IMR-90 (cell line): ENCODE measurements at regions not wholly inside any gene's neighbourhood (a gene's known extent, or its start where the extent isn't known, plus 50 kb on each side); places are given as distances from the start of the nearest gene placed in this dataset.

Experiments used
- ATAC-seq: fragments of 200-7000 bp; cut with Tn5 transposase; 2 replicates; pipeline ENCODE4 v1.9.1; 2020; ENCODE audit warnings: low read depth, mild to moderate bottlenecking, moderate library complexity
- BruUV-seq: library from RNA; stranded (reverse); fragments of 400-500 nt; replicated peaks from 2 replicates; lab custom pipeline; 2021; lab: Mats Ljungman, UMichigan
- CTCF ChIA-PET: fragments of 300-600 bp; formaldehyde crosslinking; extraction: SDS; loops from one replicate; lab custom pipeline; 2021; ENCODE audit warnings: antibody characterized with exemption; lab: Yijun Ruan, JAX
- POLR2A ChIA-PET: fragments of 300-600 bp; sonication (Branson Sonifier 250); formaldehyde crosslinking; loops from one replicate; lab custom pipeline; 2022; ENCODE audit warnings: antibody characterized with exemption; ENCODE audit not compliant: unreplicated experiment; lab: Charles Lee
- DNase-seq: peaks from one replicate; pipeline ENCODE4 v3.0.0; 2013
- H2AFZ ChIP-seq: replicated peaks from 2 replicates; pipeline ENCODE3; 2013; ENCODE audit warnings: low read length, mild to moderate bottlenecking; ENCODE audit not compliant: poor library complexity
- H2AK5ac ChIP-seq: 2 replicates; pipeline ENCODE4 v1.6.1; 2013; ENCODE audit warnings: low read depth, low read length, inconsistent platforms
- H2AK9ac ChIP-seq: replicated peaks from 2 replicates; pipeline ENCODE3; 2013; ENCODE audit warnings: mild to moderate bottlenecking, low read depth, low read length, moderate library complexity; ENCODE audit not compliant: poor library complexity
- H2BK120ac ChIP-seq: 2 replicates; pipeline ENCODE4 v1.6.1; 2013; ENCODE audit warnings: low read depth, low read length, inconsistent platforms
- H2BK15ac ChIP-seq: 3 replicates; pipeline ENCODE4 v1.6.1; 2013; ENCODE audit warnings: low read depth, low read length, inconsistent platforms
- H2BK20ac ChIP-seq: 2 replicates; pipeline ENCODE4 v1.6.1; 2013; ENCODE audit warnings: low read depth, mild to moderate bottlenecking, inconsistent platforms, low read length, moderate library complexity
- H2BK5ac ChIP-seq: 2 replicates; pipeline ENCODE4 v1.6.1; 2013; ENCODE audit warnings: mild to moderate bottlenecking, low read depth, low read length, inconsistent platforms; ENCODE audit not compliant: poor library complexity, severe bottlenecking
- H3K14ac ChIP-seq: replicated peaks from 2 replicates; pipeline ENCODE4 v1.6.1; 2013; ENCODE audit warnings: low read depth, low read length, inconsistent platforms
- H3K18ac ChIP-seq: 2 replicates; pipeline ENCODE4 v1.6.1; 2013; ENCODE audit warnings: low read depth, low read length, control low read depth
- H3K23ac ChIP-seq: 2 replicates; pipeline ENCODE4 v1.6.1; 2013; ENCODE audit warnings: low read depth, low read length, inconsistent platforms
- H3K27ac ChIP-seq: 2 replicates; pipeline ENCODE4 v1.5.1; 2013; ENCODE audit warnings: mild to moderate bottlenecking, control low read depth, low read length; ENCODE audit not compliant: insufficient read depth
- H3K27me3 ChIP-seq: 2 replicates; pipeline ENCODE4 v1.6.1; 2013; ENCODE audit warnings: low read length; ENCODE audit not compliant: control insufficient read depth, insufficient read depth
- H3K36me3 ChIP-seq: 2 replicates; pipeline ENCODE4 v1.6.1; 2013; ENCODE audit warnings: low read length, mixed read lengths; ENCODE audit not compliant: control insufficient read depth, insufficient read depth
- H3K4ac ChIP-seq: 2 replicates; pipeline ENCODE4 v1.6.1; 2013; ENCODE audit warnings: low read depth, low read length, inconsistent platforms
- H3K4me1 ChIP-seq: 2 replicates; pipeline ENCODE4 v1.6.1; 2013; ENCODE audit warnings: low read length, mixed read lengths; ENCODE audit not compliant: control insufficient read depth, insufficient read depth
- H3K4me2 ChIP-seq: 2 replicates; pipeline ENCODE4 v1.6.1; 2013; ENCODE audit warnings: low read depth, mild to moderate bottlenecking, control low read depth, low read length, moderate library complexity
- H3K4me3 ChIP-seq: 2 replicates; pipeline ENCODE4 v1.5.1; 2013; ENCODE audit warnings: low read depth, mild to moderate bottlenecking, control low read depth, low read length, moderate library complexity; ENCODE audit not compliant: insufficient read depth
- H3K56ac ChIP-seq: 2 replicates; pipeline ENCODE4 v1.6.1; 2013; ENCODE audit warnings: low read length, inconsistent platforms; ENCODE audit not compliant: insufficient read depth; ENCODE audit errors: extremely low read depth
- H3K79me1 ChIP-seq, 2 experiments: 2 replicates each; pipeline ENCODE4 v1.6.1; 2013; ENCODE audit warnings: low read length in 2 of 2, inconsistent platforms in 1 of 2, low read depth in 1 of 2
- H3K9ac ChIP-seq: 2 replicates; pipeline ENCODE4 v1.6.1; 2013; ENCODE audit warnings: low read depth, low read length, control low read depth
- H3K9me1 ChIP-seq: 2 replicates; pipeline ENCODE4 v1.6.1; 2013; ENCODE audit warnings: low read length, inconsistent platforms; ENCODE audit not compliant: insufficient read depth
- H3K9me3 ChIP-seq: 2 replicates; pipeline ENCODE4 v1.6.1; 2013; ENCODE audit warnings: low read length; ENCODE audit not compliant: control insufficient read depth, insufficient read depth
- H4K20me1 ChIP-seq: 2 replicates; pipeline ENCODE4 v1.6.1; 2013; ENCODE audit warnings: low read length, inconsistent platforms; ENCODE audit not compliant: insufficient read depth
- H4K5ac ChIP-seq: 2 replicates; pipeline ENCODE4 v1.6.1; 2013; ENCODE audit warnings: mild to moderate bottlenecking, low read depth, low read length, control low read depth
- H4K8ac ChIP-seq, 2 experiments: 2 replicates each; pipeline ENCODE4 v1.6.1; 2013; ENCODE audit warnings: low read depth in 2 of 2, low read length in 2 of 2, control low read depth in 1 of 2, inconsistent platforms in 1 of 2
- H4K91ac ChIP-seq: 2 replicates; pipeline ENCODE4 v1.6.1; 2013; ENCODE audit warnings: low read depth, low read length, inconsistent platforms; ENCODE audit not compliant: insufficient read depth
- BHLHE40 ChIP-seq: fragments of 150-350 bp; IDR thresholded peaks from 2 replicates; pipeline ENCODE4 v1.6.1; 2016; ENCODE audit warnings: mild to moderate bottlenecking, low read depth, low read length
- CEBPB ChIP-seq: IDR thresholded peaks from 2 replicates; pipeline ENCODE4 v1.6.1; 2012; ENCODE audit warnings: low read depth, low read length, improper control_type of control experiment
- CHD1 ChIP-seq: IDR thresholded peaks from 2 replicates; pipeline ENCODE4 v1.6.1; 2012; ENCODE audit warnings: low read depth, low read length, improper control_type of control experiment
- FOS ChIP-seq: fragments of 150-350 bp; IDR thresholded peaks from 2 replicates; pipeline ENCODE4 v1.6.1; 2016; ENCODE audit warnings: low read depth, low read length
- MAFK ChIP-seq: IDR thresholded peaks from 2 replicates; pipeline ENCODE4 v1.6.1; 2012; ENCODE audit warnings: low read depth, low read length, improper control_type of control experiment
- MAZ ChIP-seq: IDR thresholded peaks from 2 replicates; pipeline ENCODE4 v1.6.1; 2012; ENCODE audit warnings: low read depth, mild to moderate bottlenecking, low read length, improper control_type of control experiment, moderate library complexity, borderline replicate concordance
- MXI1 ChIP-seq: IDR thresholded peaks from 2 replicates; pipeline ENCODE4 v1.6.1; 2012; ENCODE audit warnings: low read depth, mild to moderate bottlenecking, low read length, moderate library complexity, borderline replicate concordance
- NFE2L2 ChIP-seq: fragments of 150-350 bp; IDR thresholded peaks from 2 replicates; pipeline ENCODE4 v1.6.1; 2016; ENCODE audit warnings: low read depth, mild to moderate bottlenecking, low read length
- POLR2A ChIP-seq: IDR thresholded peaks from 2 replicates; pipeline ENCODE4 v1.6.1; 2012; ENCODE audit warnings: mild to moderate bottlenecking, low read depth, low read length
- RAD21 ChIP-seq: IDR thresholded peaks from 2 replicates; pipeline ENCODE4 v1.6.1; 2012; ENCODE audit warnings: low read length, improper control_type of control experiment
- RCOR1 ChIP-seq: IDR thresholded peaks from 2 replicates; pipeline ENCODE4 v1.6.1; 2012; ENCODE audit warnings: mild to moderate bottlenecking, low read length, improper control_type of control experiment; ENCODE audit not compliant: insufficient replicate concordance
- RFX5 ChIP-seq: IDR thresholded peaks from 2 replicates; pipeline ENCODE4 v1.8.0; 2012; ENCODE audit warnings: low read depth, mild to moderate bottlenecking, low read length, moderate library complexity
- SMC3 ChIP-seq: fragments of 150-350 bp; IDR thresholded peaks from 2 replicates; pipeline ENCODE4 v1.6.1; 2016; ENCODE audit warnings: low read depth, mild to moderate bottlenecking, antibody characterized with exemption, low read length, moderate library complexity
- dilution Hi-C: fragments of 300-500 bp; cut with HindIII; formaldehyde crosslinking; loops from one replicate; pipeline ENCODE4 v1.14.3; 2018; ENCODE audit warnings: low sequenced_read_pairs; ENCODE audit not compliant: unreplicated experiment
- in situ Hi-C: fragments of 300-500 bp; cut with MboI; formaldehyde crosslinking; loops from 3 replicates; pipeline ENCODE4 v1.14.3; 2019; ENCODE audit warnings: low sequenced_read_pairs, inconsistent platforms, mixed read lengths
- intact Hi-C: fragments of 100-400 bp; cut with micrococcal nuclease; formaldehyde crosslinking; loops from 2 replicates; pipeline ENCODE4 v1.10.0; 2022
- TF ChIP-seq, protein P1 (sequence below): fragments of 150-350 bp; IDR thresholded peaks from 2 replicates; pipeline ENCODE4 v1.6.1; 2017; ENCODE audit warnings: mild to moderate bottlenecking, antibody characterized with exemption, low read length, low read depth
- TF ChIP-seq, protein P2 (sequence below): fragments of 150-350 bp; IDR thresholded peaks from 2 replicates; pipeline ENCODE4 v1.6.1; 2016; ENCODE audit warnings: low read depth, mild to moderate bottlenecking, low read length, moderate library complexity, borderline replicate concordance
- TF ChIP-seq, protein P3 (sequence below): conservative IDR thresholded peaks from 2 replicates; pipeline ENCODE4 v1.5.1; 2012; ENCODE audit warnings: mild to moderate bottlenecking, low read depth, low read length, improper control_type of control experiment

DNA sequence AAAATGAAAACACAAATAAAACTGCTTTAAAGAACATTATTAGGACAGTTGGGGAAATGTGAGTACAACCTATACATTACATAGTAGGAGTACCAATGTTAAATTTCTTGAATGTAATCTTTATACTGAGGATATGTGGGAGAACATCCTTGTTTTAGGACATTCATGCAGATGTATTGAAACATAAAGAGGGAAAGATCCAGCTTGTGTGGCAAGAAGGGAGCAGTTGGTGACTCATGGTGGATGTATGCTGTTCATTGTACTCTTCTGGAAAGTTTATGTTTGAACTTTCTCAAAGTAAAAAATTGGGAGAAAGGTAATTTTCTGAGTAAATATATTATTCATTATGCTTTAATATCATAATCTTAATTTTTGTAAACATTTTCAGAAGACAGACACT, 132.1 kb upstream of the DLGAP1 start:
- Histone ChIP-seq H3K27ac (no peak overlapping the region), H4K91ac (no peak overlapping the region), H2AK5ac (no peak overlapping the region), H3K27me3 (no peaks in the 10 kb centered on the region), H3K9me3 (peaks cover 4% of the 10 kb centered on the region), H3K4me1 (no peaks in the 10 kb centered on the region), H3K4me2 (no peak overlapping the region), H4K20me1 (no peaks in the 10 kb centered on the region), H2AFZ (no peak overlapping the region), H3K56ac (no peak overlapping the region), H2AK9ac (no peak overlapping the region), H4K5ac (no peak overlapping the region), H4K8ac (no peak overlapping the region), H3K9me1 (no peaks in the 10 kb centered on the region), H3K4me3 (no peak overlapping the region), H3K18ac (no peak overlapping the region), H3K4ac (no peak overlapping the region), H3K9ac (no peak overlapping the region), H2BK5ac (no peak overlapping the region), H3K14ac (no peak overlapping the region), H3K23ac (no peak overlapping the region), H3K36me3 (no peaks in the 10 kb centered on the region), H2BK20ac (no peak overlapping the region), H2BK15ac (no peak overlapping the region), H2BK120ac (no peak overlapping the region), H3K79me1 (no peaks in the 10 kb centered on the region)
- dilution Hi-C loops, result no loop called here
- intact Hi-C loops, result no loop called here
- no TSS peak for BruUV-seq
- TF ChIP-seq RAD21 (no peak), MAZ (no peak), SMC3 (no peak), MAFK (no peak), RCOR1 (no peak), NFE2L2 (no peak), BHLHE40 (no peak), POLR2A (no peak), FOS (no peak), MXI1 (no peak), CHD1 (no peak), RFX5 (no peak), CEBPB (no peak)
- TF ChIP-seq, protein P1, sequence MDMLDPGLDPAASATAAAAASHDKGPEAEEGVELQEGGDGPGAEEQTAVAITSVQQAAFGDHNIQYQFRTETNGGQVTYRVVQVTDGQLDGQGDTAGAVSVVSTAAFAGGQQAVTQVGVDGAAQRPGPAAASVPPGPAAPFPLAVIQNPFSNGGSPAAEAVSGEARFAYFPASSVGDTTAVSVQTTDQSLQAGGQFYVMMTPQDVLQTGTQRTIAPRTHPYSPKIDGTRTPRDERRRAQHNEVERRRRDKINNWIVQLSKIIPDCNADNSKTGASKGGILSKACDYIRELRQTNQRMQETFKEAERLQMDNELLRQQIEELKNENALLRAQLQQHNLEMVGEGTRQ, result no peak
- TF ChIP-seq, protein P2, sequence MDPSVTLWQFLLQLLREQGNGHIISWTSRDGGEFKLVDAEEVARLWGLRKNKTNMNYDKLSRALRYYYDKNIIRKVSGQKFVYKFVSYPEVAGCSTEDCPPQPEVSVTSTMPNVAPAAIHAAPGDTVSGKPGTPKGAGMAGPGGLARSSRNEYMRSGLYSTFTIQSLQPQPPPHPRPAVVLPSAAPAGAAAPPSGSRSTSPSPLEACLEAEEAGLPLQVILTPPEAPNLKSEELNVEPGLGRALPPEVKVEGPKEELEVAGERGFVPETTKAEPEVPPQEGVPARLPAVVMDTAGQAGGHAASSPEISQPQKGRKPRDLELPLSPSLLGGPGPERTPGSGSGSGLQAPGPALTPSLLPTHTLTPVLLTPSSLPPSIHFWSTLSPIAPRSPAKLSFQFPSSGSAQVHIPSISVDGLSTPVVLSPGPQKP, result no peak
- TF ChIP-seq, protein P3, sequence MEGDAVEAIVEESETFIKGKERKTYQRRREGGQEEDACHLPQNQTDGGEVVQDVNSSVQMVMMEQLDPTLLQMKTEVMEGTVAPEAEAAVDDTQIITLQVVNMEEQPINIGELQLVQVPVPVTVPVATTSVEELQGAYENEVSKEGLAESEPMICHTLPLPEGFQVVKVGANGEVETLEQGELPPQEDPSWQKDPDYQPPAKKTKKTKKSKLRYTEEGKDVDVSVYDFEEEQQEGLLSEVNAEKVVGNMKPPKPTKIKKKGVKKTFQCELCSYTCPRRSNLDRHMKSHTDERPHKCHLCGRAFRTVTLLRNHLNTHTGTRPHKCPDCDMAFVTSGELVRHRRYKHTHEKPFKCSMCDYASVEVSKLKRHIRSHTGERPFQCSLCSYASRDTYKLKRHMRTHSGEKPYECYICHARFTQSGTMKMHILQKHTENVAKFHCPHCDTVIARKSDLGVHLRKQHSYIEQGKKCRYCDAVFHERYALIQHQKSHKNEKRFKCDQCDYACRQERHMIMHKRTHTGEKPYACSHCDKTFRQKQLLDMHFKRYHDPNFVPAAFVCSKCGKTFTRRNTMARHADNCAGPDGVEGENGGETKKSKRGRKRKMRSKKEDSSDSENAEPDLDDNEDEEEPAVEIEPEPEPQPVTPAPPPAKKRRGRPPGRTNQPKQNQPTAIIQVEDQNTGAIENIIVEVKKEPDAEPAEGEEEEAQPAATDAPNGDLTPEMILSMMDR, result no peak
- ATAC-seq, result no peak
- no peak for DNase-seq
- ChIA-PET CTCF (no interaction called here), POLR2A (no interaction called here)
- in situ Hi-C loops, result no loop called here
